GM19397 (cell line): ENCODE measurements at regions not wholly inside any gene's neighbourhood (a gene's known extent, or its start where the extent isn't known, plus 50 kb on each side); places are given as distances from the start of the nearest gene placed in this dataset.
"Not testable (repeated sequence)": the region's sequence is repeated elsewhere in the genome, so short reads cannot be mapped to it uniquely, and the experiment has no call there.

Source experiments
- ATAC-seq: cut with Tn5 transposase; IDR thresholded peaks from one replicate; pipeline ENCODE4 v1.9.1; 2021; ENCODE audit warnings: mild to moderate bottlenecking, moderate library complexity; ENCODE audit not compliant: unreplicated experiment

- no peak for ATAC-seq
Observed at GRCh38 chr6:167661552-167662044, 165.1 kb upstream of the AFDN start.

GRCh38 chr6:167662075-167662880 is 164.4 kb upstream of the AFDN start:
- ATAC-seq, result no peak

GRCh38 chr6:167662881-167663205 is 163.9 kb upstream of the AFDN start:
- no peak for ATAC-seq

GRCh38 chr6:167663316-167663715 is 163.4 kb upstream of the AFDN start:
- ATAC-seq, result no peak

- no peak for ATAC-seq
Observed at GRCh38 chr6:167663784-167664443, 162.8 kb upstream of the AFDN start.

- no peak for ATAC-seq
Observed at GRCh38 chr6:167664678-167665660, 161.7 kb upstream of the AFDN start.

- no peak for ATAC-seq
Observed at GRCh38 chr6:167665698-167666330, 160.9 kb upstream of the AFDN start.

GRCh38 chr6:167666571-167667203 is 160.0 kb upstream of the AFDN start:
- no peak for ATAC-seq

GRCh38 chr6:167667204-167668018 is 159.3 kb upstream of the AFDN start:
- ATAC-seq, result no peak

- ATAC-seq, result no peak
Observed at GRCh38 chr6:167668019-167668753, 158.5 kb upstream of the AFDN start.

GRCh38 chr6:167668754-167669552 is 157.8 kb upstream of the AFDN start:
- ATAC-seq, result no peak

GRCh38 chr6:167669553-167669849 is 157.2 kb upstream of the AFDN start:
- no peak for ATAC-seq

GRCh38 chr6:167669870-167670802 is 156.6 kb upstream of the AFDN start:
- ATAC-seq, result no peak

- no peak for ATAC-seq
Observed at GRCh38 chr6:167670938-167671338, 155.8 kb upstream of the AFDN start.

- ATAC-seq, result not testable (repeated sequence)
Observed at GRCh38 chr6:167671379-167671976, 155.2 kb upstream of the AFDN start.

GRCh38 chr6:167671977-167672687 is 154.6 kb upstream of the AFDN start:
- ATAC-seq, result no peak
